ENCODE measurements at regions not wholly inside any gene's neighbourhood (a gene's known extent, or its start where the extent isn't known, plus 50 kb on each side); places are given as distances from the start of the nearest gene placed in this dataset.

DNA sequence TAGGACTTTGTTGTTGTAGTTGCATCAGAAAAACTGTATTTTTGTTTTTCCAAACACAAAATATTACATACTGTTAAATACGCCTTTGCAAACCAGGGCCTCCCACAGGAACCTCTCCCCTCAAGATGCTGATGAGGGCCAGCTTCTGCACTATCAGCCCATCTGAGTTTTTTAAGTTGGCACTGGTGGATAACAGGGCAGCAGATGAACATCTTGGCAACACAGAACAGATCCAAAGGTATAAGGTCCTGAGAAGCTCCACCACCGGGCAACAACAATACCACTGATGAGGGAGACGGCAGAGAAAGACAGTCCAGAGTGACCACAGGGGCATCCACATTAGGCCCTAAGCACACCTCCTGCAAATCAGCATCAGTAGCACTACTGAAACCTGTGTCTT, 177.7 kb downstream of the DLL1 start:
- DNase-seq (ENCODE audit: low read depth in 1 of 2, low spot score in 2 of 2) = peak in 1 of 2 experiments; percentile 6
- TF ChIP-seq, protein P1, sequence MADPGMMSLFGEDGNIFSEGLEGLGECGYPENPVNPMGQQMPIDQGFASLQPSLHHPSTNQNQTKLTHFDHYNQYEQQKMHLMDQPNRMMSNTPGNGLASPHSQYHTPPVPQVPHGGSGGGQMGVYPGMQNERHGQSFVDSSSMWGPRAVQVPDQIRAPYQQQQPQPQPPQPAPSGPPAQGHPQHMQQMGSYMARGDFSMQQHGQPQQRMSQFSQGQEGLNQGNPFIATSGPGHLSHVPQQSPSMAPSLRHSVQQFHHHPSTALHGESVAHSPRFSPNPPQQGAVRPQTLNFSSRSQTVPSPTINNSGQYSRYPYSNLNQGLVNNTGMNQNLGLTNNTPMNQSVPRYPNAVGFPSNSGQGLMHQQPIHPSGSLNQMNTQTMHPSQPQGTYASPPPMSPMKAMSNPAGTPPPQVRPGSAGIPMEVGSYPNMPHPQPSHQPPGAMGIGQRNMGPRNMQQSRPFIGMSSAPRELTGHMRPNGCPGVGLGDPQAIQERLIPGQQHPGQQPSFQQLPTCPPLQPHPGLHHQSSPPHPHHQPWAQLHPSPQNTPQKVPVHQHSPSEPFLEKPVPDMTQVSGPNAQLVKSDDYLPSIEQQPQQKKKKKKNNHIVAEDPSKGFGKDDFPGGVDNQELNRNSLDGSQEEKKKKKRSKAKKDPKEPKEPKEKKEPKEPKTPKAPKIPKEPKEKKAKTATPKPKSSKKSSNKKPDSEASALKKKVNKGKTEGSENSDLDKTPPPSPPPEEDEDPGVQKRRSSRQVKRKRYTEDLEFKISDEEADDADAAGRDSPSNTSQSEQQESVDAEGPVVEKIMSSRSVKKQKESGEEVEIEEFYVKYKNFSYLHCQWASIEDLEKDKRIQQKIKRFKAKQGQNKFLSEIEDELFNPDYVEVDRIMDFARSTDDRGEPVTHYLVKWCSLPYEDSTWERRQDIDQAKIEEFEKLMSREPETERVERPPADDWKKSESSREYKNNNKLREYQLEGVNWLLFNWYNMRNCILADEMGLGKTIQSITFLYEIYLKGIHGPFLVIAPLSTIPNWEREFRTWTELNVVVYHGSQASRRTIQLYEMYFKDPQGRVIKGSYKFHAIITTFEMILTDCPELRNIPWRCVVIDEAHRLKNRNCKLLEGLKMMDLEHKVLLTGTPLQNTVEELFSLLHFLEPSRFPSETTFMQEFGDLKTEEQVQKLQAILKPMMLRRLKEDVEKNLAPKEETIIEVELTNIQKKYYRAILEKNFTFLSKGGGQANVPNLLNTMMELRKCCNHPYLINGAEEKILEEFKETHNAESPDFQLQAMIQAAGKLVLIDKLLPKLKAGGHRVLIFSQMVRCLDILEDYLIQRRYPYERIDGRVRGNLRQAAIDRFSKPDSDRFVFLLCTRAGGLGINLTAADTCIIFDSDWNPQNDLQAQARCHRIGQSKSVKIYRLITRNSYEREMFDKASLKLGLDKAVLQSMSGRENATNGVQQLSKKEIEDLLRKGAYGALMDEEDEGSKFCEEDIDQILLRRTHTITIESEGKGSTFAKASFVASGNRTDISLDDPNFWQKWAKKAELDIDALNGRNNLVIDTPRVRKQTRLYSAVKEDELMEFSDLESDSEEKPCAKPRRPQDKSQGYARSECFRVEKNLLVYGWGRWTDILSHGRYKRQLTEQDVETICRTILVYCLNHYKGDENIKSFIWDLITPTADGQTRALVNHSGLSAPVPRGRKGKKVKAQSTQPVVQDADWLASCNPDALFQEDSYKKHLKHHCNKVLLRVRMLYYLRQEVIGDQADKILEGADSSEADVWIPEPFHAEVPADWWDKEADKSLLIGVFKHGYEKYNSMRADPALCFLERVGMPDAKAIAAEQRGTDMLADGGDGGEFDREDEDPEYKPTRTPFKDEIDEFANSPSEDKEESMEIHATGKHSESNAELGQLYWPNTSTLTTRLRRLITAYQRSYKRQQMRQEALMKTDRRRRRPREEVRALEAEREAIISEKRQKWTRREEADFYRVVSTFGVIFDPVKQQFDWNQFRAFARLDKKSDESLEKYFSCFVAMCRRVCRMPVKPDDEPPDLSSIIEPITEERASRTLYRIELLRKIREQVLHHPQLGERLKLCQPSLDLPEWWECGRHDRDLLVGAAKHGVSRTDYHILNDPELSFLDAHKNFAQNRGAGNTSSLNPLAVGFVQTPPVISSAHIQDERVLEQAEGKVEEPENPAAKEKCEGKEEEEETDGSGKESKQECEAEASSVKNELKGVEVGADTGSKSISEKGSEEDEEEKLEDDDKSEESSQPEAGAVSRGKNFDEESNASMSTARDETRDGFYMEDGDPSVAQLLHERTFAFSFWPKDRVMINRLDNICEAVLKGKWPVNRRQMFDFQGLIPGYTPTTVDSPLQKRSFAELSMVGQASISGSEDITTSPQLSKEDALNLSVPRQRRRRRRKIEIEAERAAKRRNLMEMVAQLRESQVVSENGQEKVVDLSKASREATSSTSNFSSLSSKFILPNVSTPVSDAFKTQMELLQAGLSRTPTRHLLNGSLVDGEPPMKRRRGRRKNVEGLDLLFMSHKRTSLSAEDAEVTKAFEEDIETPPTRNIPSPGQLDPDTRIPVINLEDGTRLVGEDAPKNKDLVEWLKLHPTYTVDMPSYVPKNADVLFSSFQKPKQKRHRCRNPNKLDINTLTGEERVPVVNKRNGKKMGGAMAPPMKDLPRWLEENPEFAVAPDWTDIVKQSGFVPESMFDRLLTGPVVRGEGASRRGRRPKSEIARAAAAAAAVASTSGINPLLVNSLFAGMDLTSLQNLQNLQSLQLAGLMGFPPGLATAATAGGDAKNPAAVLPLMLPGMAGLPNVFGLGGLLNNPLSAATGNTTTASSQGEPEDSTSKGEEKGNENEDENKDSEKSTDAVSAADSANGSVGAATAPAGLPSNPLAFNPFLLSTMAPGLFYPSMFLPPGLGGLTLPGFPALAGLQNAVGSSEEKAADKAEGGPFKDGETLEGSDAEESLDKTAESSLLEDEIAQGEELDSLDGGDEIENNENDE (IDR thresholded peaks at IDR 0.05; ENCODE audit: insufficient replicate concordance, low read length) = no peak

More for the DNA sequence above, 177.7 kb downstream of the DLL1 start:
- Histone ChIP-seq H4K91ac (replicated peaks; ENCODE audit: insufficient read length, low read length) (no peak overlapping the region), H3K9me3 (ENCODE audit: insufficient read depth in 2 of 2, low read depth in 1 of 2, low read length in 1 of 2) (no peaks in the 10 kb centered on the region), H3K79me1 (ENCODE audit: low read depth, low read length) (no peaks in the 10 kb centered on the region), H3K4me1 (replicated peaks in 1 of 4; ENCODE audit: control insufficient read depth in 3 of 4, insufficient read depth in 4 of 4, low read length in 3 of 4) (no peaks in the 10 kb centered on the region; a peak in 2 of 7 replicates), H3K9ac (replicated peaks in 1 of 4; ENCODE audit: extremely low read depth in 1 of 4, low read depth in 3 of 4, low read length in 3 of 4) (no peak overlapping the region), H2BK15ac (ENCODE audit: low read length) (no peak overlapping the region), H3K23ac (ENCODE audit: insufficient read length) (no peak overlapping the region), H3K27ac (ENCODE audit: low read depth, low read length) (no peak overlapping the region), H3K18ac (ENCODE audit: extremely low read depth, low read length) (no peak overlapping the region), H4K5ac (ENCODE audit: insufficient read length, low read depth, low read length) (no peak overlapping the region), H2BK20ac (ENCODE audit: low read length) (no peak overlapping the region), H3K56ac (replicated peaks; ENCODE audit: insufficient read length, low read depth, low read length) (no peak overlapping the region), H2BK5ac (ENCODE audit: low read depth, low read length) (no peak overlapping the region), H3K36me3 (ENCODE audit: control insufficient read depth in 2 of 4, insufficient read depth in 4 of 4, low read length in 3 of 4) (no peaks in the 10 kb centered on the region), H3K79me2 (ENCODE audit: control insufficient read depth in 1 of 2, insufficient read depth in 2 of 2, low read length in 2 of 2) (no peaks in the 10 kb centered on the region), H3K23me2 (ENCODE audit: low read depth, low read length) (no peaks in the 10 kb centered on the region), H2AK5ac (ENCODE audit: low read depth, low read length) (no peak overlapping the region), H4K20me1 (replicated peaks in 1 of 2; ENCODE audit: control insufficient read depth in 1 of 2, insufficient read depth in 2 of 2, low read length in 2 of 2) (no peaks in the 10 kb centered on the region), H3K4me2 (ENCODE audit: insufficient read depth in 1 of 2, low read depth in 2 of 2, low read length in 2 of 2) (no peak overlapping the region), H2AFZ (ENCODE audit: low read length) (no peak overlapping the region), H3K4me3 (ENCODE audit: extremely low read depth in 1 of 4, insufficient read depth in 2 of 4, low read depth in 3 of 4, low read length in 4 of 4) (no peak overlapping the region), H3K27me3 (replicated peaks in 1 of 4; ENCODE audit: control insufficient read depth in 3 of 4, extremely low read depth in 1 of 4, insufficient read depth in 3 of 4, low read length in 3 of 4) (no peaks in the 10 kb centered on the region; a peak in 1 of 7 replicates), H2BK12ac (ENCODE audit: low read depth, low read length) (no peak overlapping the region), H2BK120ac (replicated peaks; ENCODE audit: low read depth, low read length) (no peak overlapping the region), H3K4ac (replicated peaks; ENCODE audit: insufficient read length, low read depth, low read length) (no peak overlapping the region), H4K8ac (ENCODE audit: extremely low read depth, insufficient read depth, low read length) (no peak overlapping the region), H3K14ac (ENCODE audit: insufficient read length) (no peak overlapping the region)
- POLR2A ChIA-PET (ENCODE audit: partially characterized antibody) = no interaction called here
- CTCF ChIA-PET (ENCODE audit: partially characterized antibody) = interaction anchor here (2.7 kb wide), 1 partner anchor 16 kb away, joined by 9 read pairs; no protein-coding TSS in a partner anchor
- FAIRE-seq = no peak
- 88% methylated on average over 3 of the region's 3 CpGs; no CpG with 5 or more reads in 1 of the 2 experiments for WGBS, 2 experiments (ENCODE audit: extremely low coverage in 1 of 2, insufficient coverage in 1 of 2, insufficient read length in 1 of 2, insufficient replicate concordance in 2 of 2, low coverage in 1 of 2, low lambda C conversion rate in 2 of 2, missing lambda C conversion rate in 1 of 2)

All from H1 (cell line).